Adrenal gland (tissue), 5 donors: ENCODE measurements at regions not wholly inside any gene's neighbourhood (a gene's known extent, or its start where the extent isn't known, plus 50 kb on each side); places are given as distances from the start of the nearest gene placed in this dataset.

Experiments used
- POLR2A ChIP-seq, 2 donors: fragments of 450-650 bp; IDR thresholded peaks; one replicate each; pipeline ENCODE4 v1.6.1; 2017; ENCODE audit warnings: antibody characterized with exemption in 2 of 2, mild to moderate bottlenecking in 2 of 2, moderate library complexity in 1 of 2
- TF ChIP-seq, protein P1 (sequence below), 6 experiments: fragments of 450-650 bp in 4 of 6; fragments of 200-600 bp in 2 of 6; sonication (generic) in 1 of 6; IDR thresholded peaks; 1 replicate in 5 of 6; 2 replicates in 1 of 6; pipeline versions ENCODE4 v1.5.1 to v1.8.0; 2016 to 2021; ENCODE audit warnings: antibody characterized with exemption in 6 of 6, mild to moderate bottlenecking in 2 of 6, moderate library complexity in 1 of 6
- donor health status: DM: no; HTN: no; CAD: no.

DNA sequence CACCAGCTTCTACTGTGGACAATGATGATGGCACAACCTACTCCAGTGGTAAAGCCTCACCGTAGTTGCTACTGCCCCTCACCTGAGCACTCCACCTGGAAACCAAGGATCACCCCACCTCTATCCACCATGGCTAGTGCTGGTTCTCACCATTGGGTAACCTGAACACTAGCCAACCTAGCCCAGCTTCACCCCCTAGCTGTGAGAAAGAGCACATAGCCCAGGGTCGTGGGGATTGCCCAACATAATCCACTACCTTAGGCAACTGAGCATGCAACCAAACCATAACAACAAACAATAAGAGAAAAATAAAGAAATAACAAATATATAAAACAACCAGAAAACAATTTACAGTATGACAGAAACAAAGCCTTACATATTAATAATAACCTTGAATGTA, 560.1 kb downstream of the DIAPH3 start:
- TF ChIP-seq, protein P1, sequence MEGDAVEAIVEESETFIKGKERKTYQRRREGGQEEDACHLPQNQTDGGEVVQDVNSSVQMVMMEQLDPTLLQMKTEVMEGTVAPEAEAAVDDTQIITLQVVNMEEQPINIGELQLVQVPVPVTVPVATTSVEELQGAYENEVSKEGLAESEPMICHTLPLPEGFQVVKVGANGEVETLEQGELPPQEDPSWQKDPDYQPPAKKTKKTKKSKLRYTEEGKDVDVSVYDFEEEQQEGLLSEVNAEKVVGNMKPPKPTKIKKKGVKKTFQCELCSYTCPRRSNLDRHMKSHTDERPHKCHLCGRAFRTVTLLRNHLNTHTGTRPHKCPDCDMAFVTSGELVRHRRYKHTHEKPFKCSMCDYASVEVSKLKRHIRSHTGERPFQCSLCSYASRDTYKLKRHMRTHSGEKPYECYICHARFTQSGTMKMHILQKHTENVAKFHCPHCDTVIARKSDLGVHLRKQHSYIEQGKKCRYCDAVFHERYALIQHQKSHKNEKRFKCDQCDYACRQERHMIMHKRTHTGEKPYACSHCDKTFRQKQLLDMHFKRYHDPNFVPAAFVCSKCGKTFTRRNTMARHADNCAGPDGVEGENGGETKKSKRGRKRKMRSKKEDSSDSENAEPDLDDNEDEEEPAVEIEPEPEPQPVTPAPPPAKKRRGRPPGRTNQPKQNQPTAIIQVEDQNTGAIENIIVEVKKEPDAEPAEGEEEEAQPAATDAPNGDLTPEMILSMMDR (IDR thresholded peaks at IDR 0.05), result no peak
- no peak for TF ChIP-seq POLR2A (IDR thresholded peaks at IDR 0.05)
